Activated T-cell treated with anti-CD3 and anti-CD28 coated beads for 1 hour (primary cell): ENCODE measurements at regions not wholly inside any gene's neighbourhood (a gene's known extent, or its start where the extent isn't known, plus 50 kb on each side); places are given as distances from the start of the nearest gene placed in this dataset.
"Not testable (repeated sequence)": the region's sequence is repeated elsewhere in the genome, so short reads cannot be mapped to it uniquely, and the experiment has no call there.

Experiments
- DNase-seq: peaks from one replicate; pipeline ENCODE4 v3.0.0-alpha.2; 2020; ENCODE audit warnings: low read depth

- DNase-seq, result no peak
Observed at GRCh38 chr21:35162831-35163230, 113.7 kb upstream of the RUNX1 start.

DNA sequence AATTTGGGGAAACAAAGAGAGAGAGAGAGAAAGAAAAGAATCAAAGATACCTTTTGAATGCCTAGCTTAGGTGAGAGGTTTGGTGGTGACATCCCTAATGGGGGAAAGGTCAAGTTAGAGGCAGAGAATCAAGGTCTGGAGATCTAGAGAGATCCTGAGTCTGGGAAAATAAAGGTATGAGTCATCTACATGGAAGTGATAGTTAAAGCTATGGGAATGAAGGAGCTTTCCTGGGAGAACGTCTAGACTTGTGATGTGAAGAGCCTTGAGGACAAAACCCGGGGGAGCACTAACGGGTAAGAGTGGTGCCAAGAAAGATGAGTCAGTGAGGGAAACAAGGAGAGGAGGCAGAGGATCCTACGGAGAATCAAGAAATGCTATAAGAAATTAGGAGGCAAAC lies 110.8 kb upstream of the RUNX1 start:
- no peak for DNase-seq

GRCh38 chr21:35157374-35157773 lies 108.3 kb upstream of the RUNX1 start:
- not testable (repeated sequence) for DNase-seq

DNA sequence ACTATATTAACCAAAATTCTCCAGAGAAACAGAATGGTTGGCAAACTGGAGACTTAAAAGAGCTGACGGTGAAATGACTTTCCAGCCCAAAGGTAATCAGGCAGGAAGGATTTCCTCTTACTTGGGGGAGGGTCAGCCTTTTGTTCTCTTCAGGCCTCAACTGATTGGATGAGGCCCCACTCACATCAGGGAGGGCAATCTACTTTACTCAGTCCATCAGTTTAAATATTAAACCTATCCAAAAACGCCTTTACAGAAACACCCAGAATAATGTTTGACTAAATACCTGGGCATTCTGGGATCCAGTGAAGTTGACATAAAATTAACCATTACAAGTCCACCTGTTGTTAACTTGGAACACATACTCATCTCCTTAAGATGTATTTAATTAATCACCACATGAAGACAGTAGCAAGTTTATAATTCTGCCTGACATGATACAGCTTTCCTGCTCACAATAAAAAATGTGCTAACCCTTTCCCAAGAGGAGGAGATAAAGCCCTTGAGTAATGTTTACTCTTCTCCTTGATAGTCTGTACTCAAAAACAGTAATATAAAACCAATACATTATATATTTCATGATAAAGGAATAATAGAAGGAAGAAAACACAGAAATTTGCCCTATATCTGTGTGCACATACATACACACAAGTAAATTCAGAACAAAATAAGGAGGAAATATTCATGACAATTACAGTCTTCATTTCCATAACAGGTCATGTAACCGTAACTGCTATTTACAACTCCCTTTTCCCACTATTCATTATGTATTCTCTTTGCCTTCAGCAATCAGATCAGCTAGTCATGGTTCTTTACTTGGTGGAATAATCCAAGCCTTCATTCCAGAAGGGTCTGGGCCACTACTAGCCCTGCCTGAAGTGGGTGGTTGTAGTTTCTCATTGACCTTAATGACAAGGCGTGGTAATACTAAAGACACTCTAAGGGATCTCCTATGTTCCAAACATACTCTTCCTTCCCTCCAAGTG lies 107.5 kb upstream of the RUNX1 start:
- DNase-seq, result no peak

DNA sequence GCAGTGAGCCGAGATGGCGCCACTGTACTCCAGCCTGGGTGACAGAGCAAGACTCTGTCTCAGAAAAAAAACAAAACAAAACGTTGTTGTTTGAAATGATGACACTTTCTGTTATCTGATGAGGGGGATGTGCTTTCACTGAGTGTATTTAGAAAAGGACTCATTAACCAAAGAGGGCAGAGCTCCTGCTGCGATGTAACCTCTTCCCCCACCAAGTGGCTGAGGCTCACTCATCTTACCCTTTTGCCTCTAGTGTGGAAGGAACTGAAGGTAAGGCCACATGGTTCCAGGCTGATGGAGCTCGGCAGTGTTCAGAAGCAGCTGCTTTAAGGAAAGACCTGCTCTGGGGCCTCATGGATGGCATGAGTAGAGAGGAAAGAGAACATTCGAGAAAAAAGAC lies 105.7 kb upstream of the RUNX1 start:
- DNase-seq, result no peak

DNA sequence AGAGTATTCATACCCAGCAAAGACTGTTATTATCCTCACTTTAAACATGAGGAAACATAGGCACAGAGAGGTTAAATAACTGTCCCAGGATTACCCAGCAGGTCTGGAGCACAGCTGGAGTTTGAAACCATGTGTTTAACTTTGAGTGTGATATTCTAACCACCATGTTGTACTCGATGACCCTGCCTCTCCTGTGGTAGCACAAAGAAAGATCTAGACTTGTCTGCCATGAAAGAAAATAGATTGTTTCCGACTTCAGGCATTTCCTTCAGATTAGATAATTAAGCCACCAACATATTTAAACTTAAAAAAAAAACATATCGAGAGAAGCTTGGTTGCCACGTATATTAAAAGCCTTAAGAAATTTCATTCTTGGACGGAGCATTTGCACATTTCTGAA lies 104.6 kb upstream of the RUNX1 start:
- DNase-seq, result no peak

DNA sequence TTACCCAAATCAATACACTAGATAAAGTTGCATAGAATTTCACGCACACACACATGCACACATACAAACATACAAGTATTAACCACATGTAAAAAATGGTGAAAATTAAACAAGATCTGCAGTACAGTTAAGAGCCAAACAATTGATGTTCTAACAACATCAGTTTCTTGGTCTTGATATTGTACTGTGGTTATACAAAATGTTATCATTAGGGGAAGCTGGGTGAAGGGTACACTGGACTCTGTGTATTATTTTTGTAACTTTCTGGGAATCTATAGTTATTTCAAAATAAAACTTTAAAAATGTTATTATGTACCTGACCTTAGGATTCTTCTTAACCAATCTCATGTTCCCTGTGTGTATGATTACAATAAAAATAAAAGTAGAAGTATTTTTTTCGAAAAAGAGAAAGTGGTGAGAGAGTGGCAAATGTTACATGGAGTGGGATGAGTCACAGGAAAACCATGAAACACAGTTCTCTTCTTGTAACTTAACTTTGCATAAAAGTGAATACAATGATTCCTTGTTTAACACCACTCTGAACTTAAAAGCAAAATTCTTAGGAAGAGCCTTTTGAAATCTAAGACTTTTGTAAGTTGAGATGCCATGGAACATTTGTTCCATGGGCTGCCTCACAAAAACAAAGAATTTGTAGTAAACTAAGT lies 101.6 kb upstream of the RUNX1 start:
- no peak for DNase-seq

DNA sequence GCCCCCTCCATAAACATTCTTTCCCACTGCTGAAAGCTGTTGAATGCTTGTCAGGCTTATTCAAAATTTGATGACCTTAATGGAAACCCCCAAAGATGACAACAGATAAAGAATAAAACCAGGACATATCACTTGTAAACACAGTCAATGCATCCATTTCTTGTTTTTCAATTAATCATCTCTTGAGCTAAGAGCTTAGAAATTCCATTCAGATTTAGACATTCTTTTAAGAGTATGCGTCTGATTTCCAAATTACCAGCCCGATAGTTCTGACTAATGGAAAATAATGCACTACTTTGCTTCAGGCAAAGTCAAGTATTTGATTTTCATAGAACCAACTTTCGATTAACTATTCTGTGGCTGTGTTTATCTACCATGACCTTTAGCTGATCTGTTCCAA lies 100.6 kb upstream of the RUNX1 start:
- no peak for DNase-seq

- DNase-seq, result no peak
Observed at GRCh38 chr21:35147439-35147838, 98.3 kb upstream of the RUNX1 start.

DNA sequence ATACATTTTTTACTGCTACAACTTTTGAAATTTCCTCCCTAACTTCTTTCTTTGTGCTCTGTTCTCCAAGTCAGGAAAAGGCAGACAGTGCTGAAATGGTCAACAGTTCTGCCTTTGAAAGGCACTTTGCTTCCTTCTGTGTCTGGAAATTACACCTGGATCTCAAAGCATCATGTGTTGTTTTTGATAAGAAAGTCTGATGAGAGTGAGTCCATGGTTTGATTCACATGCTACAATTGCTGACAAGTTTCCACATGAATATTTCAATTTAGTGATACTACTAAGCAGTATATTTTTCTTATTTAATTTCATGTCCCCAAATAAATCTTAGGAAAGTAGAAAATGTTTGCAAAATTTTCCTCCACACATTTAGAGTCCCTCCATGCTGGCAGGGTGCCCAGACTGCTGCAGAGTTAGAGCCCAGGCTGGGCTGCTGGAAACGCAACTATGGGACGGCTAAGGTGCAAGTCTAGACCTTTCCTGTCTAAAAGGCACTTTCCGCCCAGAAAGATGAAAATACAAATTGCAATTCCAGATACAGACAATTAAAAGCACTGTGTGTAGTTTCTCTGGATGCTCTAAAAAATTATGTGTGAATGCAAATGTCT lies 96.6 kb upstream of the RUNX1 start:
- DNase-seq, result no peak

GRCh38 chr21:35144978-35145377 lies 95.9 kb upstream of the RUNX1 start:
- DNase-seq, result no peak

DNA sequence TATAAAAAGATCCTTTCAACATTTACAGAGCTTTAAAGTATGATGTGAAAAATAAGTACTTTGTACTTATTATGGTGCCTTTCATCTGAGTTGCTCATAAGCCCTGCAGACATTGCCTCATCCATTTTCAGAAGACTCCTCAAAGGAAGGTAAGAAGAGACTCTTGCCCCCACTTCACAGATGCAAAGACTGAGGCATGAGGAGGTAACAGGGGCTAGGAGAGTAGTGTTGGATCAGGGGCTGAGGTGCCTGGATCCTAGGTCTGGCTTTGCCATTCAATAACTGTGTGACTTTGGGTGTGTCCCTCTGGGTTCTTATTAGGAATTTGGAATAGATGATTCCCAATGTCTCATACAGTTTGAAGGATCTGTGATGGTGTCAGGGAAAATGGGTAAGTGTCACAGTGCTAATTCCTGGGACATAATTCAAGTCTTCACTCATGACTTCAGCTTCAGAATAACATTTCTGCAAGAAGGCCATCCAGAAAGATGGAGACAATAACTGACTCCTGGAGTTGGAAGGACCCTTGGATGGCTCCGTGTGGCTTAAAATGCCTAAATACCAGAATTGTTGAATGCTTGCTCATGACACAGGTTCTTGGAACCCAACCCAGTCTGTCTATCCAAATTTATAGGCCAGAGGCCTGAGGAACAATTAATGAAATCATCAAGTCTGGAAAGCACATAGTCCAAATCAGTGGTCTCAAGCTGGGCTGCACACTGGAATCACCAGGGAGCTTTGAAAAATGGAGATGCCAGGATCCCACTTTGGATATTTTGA lies 93.1 kb upstream of the RUNX1 start:
- no peak for DNase-seq

GRCh38 chr21:35139382-35139715 lies 90.2 kb upstream of the RUNX1 start:
- DNase-seq, result no peak

DNA sequence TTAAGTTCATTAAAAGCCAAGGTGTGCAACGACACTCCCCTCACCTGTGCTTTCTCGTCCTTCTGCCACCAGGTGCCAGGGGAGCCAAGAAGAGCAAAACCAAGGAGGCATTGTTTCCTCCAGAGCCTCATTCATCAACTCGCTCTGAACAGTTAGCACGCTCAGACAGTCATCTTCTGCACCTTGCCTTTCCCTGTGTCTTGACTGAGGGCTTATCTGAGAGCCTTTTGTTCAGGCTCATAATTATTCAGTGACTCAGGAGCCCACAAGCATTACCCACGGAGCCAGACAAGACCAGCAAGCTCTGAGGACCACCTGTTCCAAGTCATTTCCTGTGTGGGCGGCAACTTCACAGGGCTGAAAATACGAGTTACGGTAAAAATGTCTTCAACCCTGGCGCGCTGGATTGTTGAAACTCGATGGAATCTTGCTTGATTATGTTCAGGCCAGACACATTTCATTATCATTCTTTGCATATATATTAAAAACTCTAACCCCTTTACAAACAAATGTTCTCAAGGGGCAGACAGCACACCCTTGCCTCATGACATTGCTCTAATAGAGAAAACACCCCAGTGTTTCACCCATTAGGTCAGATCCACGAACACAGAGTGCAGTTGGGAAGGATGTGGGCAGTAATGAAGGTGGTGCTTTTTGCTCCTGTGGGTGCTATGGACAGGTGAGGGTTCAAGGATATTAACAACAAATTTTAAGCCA lies 89.7 kb upstream of the RUNX1 start:
- DNase-seq, result peak; percentile 12

DNA sequence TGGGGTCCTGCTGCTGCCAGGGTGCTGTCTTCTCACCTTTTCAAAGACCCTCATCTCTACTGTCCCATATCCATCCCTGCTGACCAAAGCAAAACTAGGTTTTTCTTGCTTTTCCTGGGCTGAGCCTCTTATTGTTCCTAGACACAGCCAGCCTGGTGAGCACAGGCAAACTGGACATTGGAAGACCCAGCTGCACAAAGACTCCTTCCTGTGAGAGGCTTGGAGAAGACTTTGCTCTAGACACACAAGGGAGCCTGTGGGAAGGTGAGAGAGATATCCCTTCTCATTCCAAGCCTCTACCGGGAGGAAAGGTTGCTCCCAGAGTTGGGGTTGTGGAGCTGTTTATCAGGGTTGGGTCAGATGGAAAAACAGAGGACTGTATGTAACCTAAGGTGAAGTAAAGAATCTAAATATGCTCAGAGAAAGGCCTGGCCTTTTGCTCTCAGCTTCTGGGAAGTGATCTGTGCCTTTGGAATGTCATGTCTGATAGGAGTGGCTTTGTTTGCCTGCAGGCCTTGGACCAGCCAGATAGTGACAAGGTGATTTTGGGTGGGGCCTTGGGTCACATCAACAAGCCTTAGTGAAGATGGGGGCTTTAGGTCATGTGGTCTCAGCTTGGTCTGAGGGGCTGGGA lies 87.6 kb upstream of the RUNX1 start:
- no peak for DNase-seq

DNA sequence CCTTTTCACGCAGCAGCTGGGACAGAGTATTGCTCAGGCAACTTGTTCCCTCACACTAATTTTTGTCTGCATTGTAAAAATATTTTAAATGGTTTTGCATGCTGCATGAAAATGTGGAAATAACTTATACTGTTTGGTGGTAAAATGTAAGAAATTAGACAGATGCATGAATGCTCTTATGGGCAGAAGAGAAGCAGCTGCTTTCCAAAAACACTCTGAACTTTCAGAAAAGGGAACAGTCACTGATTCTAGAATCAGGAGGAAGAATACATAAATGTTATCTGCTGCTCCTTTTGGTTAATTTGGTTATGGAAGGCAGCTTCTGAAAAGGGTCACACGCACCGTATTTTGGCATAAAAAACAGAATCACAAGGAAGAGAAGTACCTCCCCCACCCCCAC lies 87.0 kb upstream of the RUNX1 start:
- DNase-seq, result no peak

GRCh38 chr21:35135481-35135880 lies 86.4 kb upstream of the RUNX1 start:
- DNase-seq, result no peak

DNA sequence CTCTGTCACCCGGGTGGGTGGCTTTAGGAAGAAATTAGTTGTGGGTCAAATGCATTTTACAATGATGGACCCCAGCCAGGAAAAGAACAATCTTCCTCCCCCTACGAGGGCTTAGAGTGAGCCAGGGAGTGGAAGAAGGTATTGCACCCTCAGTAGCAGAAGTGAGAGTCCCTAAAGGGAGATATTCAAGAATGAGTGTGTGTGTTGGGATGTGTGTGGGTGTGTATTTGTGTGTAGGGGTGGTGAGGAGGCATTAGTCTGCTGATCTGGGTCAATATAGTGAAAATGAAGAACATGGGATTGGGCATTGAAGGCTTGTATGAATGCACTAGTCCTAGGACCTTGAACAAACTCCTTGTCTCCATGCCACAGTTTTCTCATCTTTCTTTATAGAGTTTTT lies 85.2 kb upstream of the RUNX1 start:
- no peak for DNase-seq

DNA sequence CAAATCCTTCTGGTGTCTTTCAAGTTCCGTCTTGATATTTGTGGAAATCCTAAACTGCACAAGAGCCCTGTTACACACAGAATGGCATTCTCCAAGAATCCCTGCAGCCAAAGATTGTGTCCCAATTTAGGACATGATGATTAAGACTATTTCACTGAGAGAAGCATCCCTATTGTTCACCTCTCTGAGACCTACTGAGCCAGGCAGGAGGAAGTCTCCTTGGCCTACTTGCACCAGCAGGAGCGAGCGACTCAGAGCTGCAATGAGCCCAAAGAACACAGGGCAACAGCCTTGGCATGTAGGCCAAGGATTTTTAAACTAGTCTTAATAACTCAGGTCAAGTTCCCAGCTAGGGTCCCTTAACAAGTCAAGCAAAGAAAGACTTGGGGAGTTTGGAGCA lies 79.4 kb upstream of the RUNX1 start:
- DNase-seq, result no peak

GRCh38 chr21:35127851-35128250 lies 78.7 kb upstream of the RUNX1 start:
- no peak for DNase-seq

DNA sequence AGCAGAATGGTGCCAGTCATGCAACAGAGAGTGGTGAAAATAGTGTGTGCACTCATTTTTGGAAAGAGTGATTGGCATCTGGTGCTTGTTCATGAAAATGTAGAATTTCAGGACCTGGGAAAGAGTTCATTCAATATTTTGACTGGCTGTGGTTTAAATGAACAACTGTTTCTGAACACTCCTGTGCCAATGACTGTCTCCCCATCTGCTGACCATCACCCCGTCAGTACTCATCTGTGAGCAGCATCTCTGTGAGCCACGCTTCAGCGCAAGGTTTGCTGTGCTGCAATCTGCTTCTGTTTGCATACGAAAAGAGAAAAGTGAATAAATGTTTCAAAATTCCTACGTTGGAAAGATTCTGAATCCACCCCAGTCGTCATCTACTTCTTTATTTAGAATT lies 77.9 kb upstream of the RUNX1 start:
- no peak for DNase-seq
